HEK293 (cell line): ENCODE measurements at regions not wholly inside any gene's neighbourhood (a gene's known extent, or its start where the extent isn't known, plus 50 kb on each side); places are given as distances from the start of the nearest gene placed in this dataset.

Experiments
- CTCF ChIA-PET: fragments of 350-600 bp; formaldehyde crosslinking; extraction: SDS; loops from one replicate; lab custom pipeline; 2021; ENCODE audit warnings: antibody characterized with exemption; lab: Yijun Ruan, JAX
- POLR2A ChIA-PET: fragments of 300-600 bp; formaldehyde crosslinking; extraction: SDS; loops from one replicate; lab custom pipeline; 2020; ENCODE audit warnings: antibody characterized with exemption, inconsistent platforms; lab: Yijun Ruan, JAX
- H3K27ac ChIP-seq: fragments of 200-500 bp; sonication (Bioruptor generic); 2 replicates; pipeline ENCODE4 v1.5.1; 2014; ENCODE audit warnings: low read depth, low read length, control low read depth, inconsistent platforms; ENCODE audit errors: extremely low read depth
- H3K36me3 ChIP-seq, 2 experiments: fragments of 200-500 bp in 1 of 2; sonication (Bioruptor generic) in 1 of 2; 1 replicate in 1 of 2; 2 replicates in 1 of 2; pipeline ENCODE4 v1.5.1; 2014 to 2017; ENCODE audit warnings: inconsistent platforms in 2 of 2, low read length in 2 of 2; ENCODE audit not compliant: control insufficient read depth in 2 of 2, insufficient read depth in 1 of 2
- H3K4me1 ChIP-seq: fragments of 200-500 bp; sonication (Bioruptor generic); 2 replicates; pipeline ENCODE4 v1.5.1; 2014; ENCODE audit warnings: mild to moderate bottlenecking, low read length, inconsistent platforms; ENCODE audit not compliant: control insufficient read depth, insufficient read depth
- H3K4me3 ChIP-seq: 2 replicates; pipeline ENCODE4 v1.5.1; 2011; ENCODE audit warnings: low read depth, mild to moderate bottlenecking, control low read depth, low read length, moderate library complexity
- H3K9me3 ChIP-seq: fragments of 200-500 bp; sonication (Bioruptor generic); 2 replicates; pipeline ENCODE4 v1.5.1; 2014; ENCODE audit warnings: low read depth, low read length, inconsistent platforms; ENCODE audit not compliant: control insufficient read depth, insufficient read depth
- FEZF1 ChIP-seq: fragments of 450-650 bp; formaldehyde crosslinking; IDR thresholded peaks from 2 replicates; pipeline ENCODE4 v1.5.1; 2016; ENCODE audit warnings: missing biosample characterization, missing genetic modification characterization
- GFI1B ChIP-seq: fragments of 450-650 bp; formaldehyde crosslinking; IDR thresholded peaks from 2 replicates; pipeline ENCODE4 v1.5.1; 2016; ENCODE audit warnings: missing biosample characterization, missing genetic modification characterization
- HOXA7 ChIP-seq: sonication (generic); formaldehyde crosslinking; IDR thresholded peaks from 2 replicates; pipeline ENCODE4 v1.8.1; 2022; ENCODE audit warnings: missing genetic modification reagents, borderline replicate concordance
- HOXD13 ChIP-seq: sonication (generic); formaldehyde crosslinking; IDR thresholded peaks from 2 replicates; pipeline ENCODE4 v1.8.0; 2022; ENCODE audit warnings: missing genetic modification reagents, borderline replicate concordance
- REPIN1 ChIP-seq: fragments of 450-650 bp; formaldehyde crosslinking; IDR thresholded peaks from 2 replicates; pipeline ENCODE4 v1.5.1; 2017; ENCODE audit warnings: missing biosample characterization, missing genetic modification characterization, low read depth
- SETDB1 ChIP-seq: IDR thresholded peaks from one replicate; pipeline ENCODE4 v1.6.1; 2017; ENCODE audit warnings: mild to moderate bottlenecking, low read length, moderate library complexity, mixed read lengths; ENCODE audit not compliant: insufficient read length
- ZBTB8A ChIP-seq: fragments of 450-650 bp; formaldehyde crosslinking; IDR thresholded peaks from 2 replicates; pipeline ENCODE4 v1.5.1; 2016; ENCODE audit warnings: missing biosample characterization, missing genetic modification characterization
- ZNF146 ChIP-seq: fragments of 450-650 bp; formaldehyde crosslinking; IDR thresholded peaks from 2 replicates; pipeline ENCODE4 v1.5.1; 2016; ENCODE audit warnings: missing biosample characterization, missing genetic modification characterization
- ZNF16 ChIP-seq: fragments of 450-650 bp; formaldehyde crosslinking; IDR thresholded peaks from 2 replicates; pipeline ENCODE4 v1.5.1; 2016; ENCODE audit warnings: low read depth, missing biosample characterization, missing genetic modification characterization
- ZNF324 ChIP-seq: fragments of 450-650 bp; formaldehyde crosslinking; IDR thresholded peaks from 2 replicates; pipeline ENCODE4 v1.5.1; 2016; ENCODE audit warnings: missing biosample characterization, missing genetic modification characterization
- ZNF335 ChIP-seq: fragments of 450-650 bp; formaldehyde crosslinking; conservative IDR thresholded peaks from 2 replicates; pipeline ENCODE4 v1.5.1; 2016; ENCODE audit warnings: missing biosample characterization, missing genetic modification characterization
- ZNF426 ChIP-seq: fragments of 450-650 bp; formaldehyde crosslinking; IDR thresholded peaks from 2 replicates; pipeline ENCODE4 v1.5.1; 2017; ENCODE audit warnings: missing biosample characterization, missing genetic modification characterization, mild to moderate bottlenecking, inconsistent platforms, moderate library complexity
- ZNF501 ChIP-seq: fragments of 450-650 bp; formaldehyde crosslinking; IDR thresholded peaks from 2 replicates; pipeline ENCODE4 v1.5.1; 2016; ENCODE audit warnings: missing biosample characterization, missing genetic modification characterization
- ZNF621 ChIP-seq: fragments of 450-650 bp; formaldehyde crosslinking; IDR thresholded peaks from 2 replicates; pipeline ENCODE4 v1.5.1; 2017; ENCODE audit warnings: missing biosample characterization, missing genetic modification characterization
- ZNF776 ChIP-seq: fragments of 450-650 bp; formaldehyde crosslinking; IDR thresholded peaks from 2 replicates; pipeline ENCODE4 v1.5.0; 2017; ENCODE audit warnings: missing biosample characterization, missing genetic modification characterization, borderline replicate concordance
- TF ChIP-seq, protein P1 (sequence below): fragments of 450-650 bp; formaldehyde crosslinking; IDR thresholded peaks from 2 replicates; pipeline ENCODE4 v1.5.1; 2016; ENCODE audit warnings: missing biosample characterization, missing genetic modification characterization
- TF ChIP-seq, protein P2 (sequence below): fragments of 450-650 bp; formaldehyde crosslinking; IDR thresholded peaks from 2 replicates; pipeline ENCODE4 v1.5.1; 2016; ENCODE audit warnings: missing biosample characterization, missing genetic modification characterization
- TF ChIP-seq, protein P3 (sequence below): fragments of 450-650 bp; formaldehyde crosslinking; IDR thresholded peaks from 2 replicates; pipeline ENCODE4 v1.5.1; 2016; ENCODE audit warnings: missing biosample characterization, missing genetic modification characterization
- TF ChIP-seq, protein P4 (sequence below): fragments of 450-650 bp; formaldehyde crosslinking; IDR thresholded peaks from 2 replicates; pipeline ENCODE4 v1.5.1; 2017; ENCODE audit warnings: missing biosample characterization, missing genetic modification characterization
- TF ChIP-seq, protein P5 (sequence below): fragments of 450-650 bp; formaldehyde crosslinking; IDR thresholded peaks from 2 replicates; pipeline ENCODE4 v1.5.1; 2016; ENCODE audit warnings: missing biosample characterization, missing genetic modification characterization, low read depth

DNA sequence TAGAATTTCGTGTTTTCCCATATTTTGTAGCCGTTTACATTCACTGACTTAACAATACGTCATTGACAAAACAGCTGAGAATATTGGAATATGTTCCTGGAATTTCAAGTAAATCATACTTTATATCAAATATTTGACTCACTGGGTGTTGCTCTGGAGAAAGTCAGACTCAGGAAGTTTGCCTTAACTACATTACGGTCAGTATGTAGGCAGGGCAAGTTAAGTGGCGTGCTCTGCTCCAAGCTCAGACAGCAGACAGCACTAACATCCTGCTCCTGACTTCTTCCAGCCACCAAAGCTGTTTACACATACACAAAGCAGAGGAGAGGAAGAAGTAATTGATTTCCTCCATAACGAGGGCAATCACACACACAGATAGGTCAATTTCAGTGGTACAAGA, 414.6 kb downstream of the LRRIQ3 start:
- H3K36me3 ChIP-seq = no peaks in the 10 kb centered on the region
- no peaks in the 10 kb centered on the region for H3K4me1 ChIP-seq
- POLR2A ChIA-PET = no interaction called here
- CTCF ChIA-PET = no interaction called here
- no peak for TF ChIP-seq HOXA7 (CRISPR knock-in tag)
- TF ChIP-seq ZNF16 = no peak
- no peak for TF ChIP-seq SETDB1
- no peak for TF ChIP-seq ZNF501 (tag by site-specific recombination)
- no peak for TF ChIP-seq ZNF621 (tag by site-specific recombination)
- TF ChIP-seq, protein P1, sequence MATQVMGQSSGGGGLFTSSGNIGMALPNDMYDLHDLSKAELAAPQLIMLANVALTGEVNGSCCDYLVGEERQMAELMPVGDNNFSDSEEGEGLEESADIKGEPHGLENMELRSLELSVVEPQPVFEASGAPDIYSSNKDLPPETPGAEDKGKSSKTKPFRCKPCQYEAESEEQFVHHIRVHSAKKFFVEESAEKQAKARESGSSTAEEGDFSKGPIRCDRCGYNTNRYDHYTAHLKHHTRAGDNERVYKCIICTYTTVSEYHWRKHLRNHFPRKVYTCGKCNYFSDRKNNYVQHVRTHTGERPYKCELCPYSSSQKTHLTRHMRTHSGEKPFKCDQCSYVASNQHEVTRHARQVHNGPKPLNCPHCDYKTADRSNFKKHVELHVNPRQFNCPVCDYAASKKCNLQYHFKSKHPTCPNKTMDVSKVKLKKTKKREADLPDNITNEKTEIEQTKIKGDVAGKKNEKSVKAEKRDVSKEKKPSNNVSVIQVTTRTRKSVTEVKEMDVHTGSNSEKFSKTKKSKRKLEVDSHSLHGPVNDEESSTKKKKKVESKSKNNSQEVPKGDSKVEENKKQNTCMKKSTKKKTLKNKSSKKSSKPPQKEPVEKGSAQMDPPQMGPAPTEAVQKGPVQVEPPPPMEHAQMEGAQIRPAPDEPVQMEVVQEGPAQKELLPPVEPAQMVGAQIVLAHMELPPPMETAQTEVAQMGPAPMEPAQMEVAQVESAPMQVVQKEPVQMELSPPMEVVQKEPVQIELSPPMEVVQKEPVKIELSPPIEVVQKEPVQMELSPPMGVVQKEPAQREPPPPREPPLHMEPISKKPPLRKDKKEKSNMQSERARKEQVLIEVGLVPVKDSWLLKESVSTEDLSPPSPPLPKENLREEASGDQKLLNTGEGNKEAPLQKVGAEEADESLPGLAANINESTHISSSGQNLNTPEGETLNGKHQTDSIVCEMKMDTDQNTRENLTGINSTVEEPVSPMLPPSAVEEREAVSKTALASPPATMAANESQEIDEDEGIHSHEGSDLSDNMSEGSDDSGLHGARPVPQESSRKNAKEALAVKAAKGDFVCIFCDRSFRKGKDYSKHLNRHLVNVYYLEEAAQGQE (tag by site-specific recombination) = no peak
- TF ChIP-seq ZNF776 (tag by site-specific recombination) = no peak
- TF ChIP-seq, protein P2, sequence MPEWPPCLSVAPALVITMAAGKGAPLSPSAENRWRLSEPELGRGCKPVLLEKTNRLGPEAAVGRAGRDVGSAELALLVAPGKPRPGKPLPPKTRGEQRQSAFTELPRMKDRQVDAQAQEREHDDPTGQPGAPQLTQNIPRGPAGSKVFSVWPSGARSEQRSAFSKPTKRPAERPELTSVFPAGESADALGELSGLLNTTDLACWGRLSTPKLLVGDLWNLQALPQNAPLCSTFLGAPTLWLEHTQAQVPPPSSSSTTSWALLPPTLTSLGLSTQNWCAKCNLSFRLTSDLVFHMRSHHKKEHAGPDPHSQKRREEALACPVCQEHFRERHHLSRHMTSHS (tag by site-specific recombination) = no peak
- TF ChIP-seq ZNF146 (tag by site-specific recombination) = no peak
- TF ChIP-seq REPIN1 (tag by site-specific recombination) = no peak
- TF ChIP-seq, protein P3, sequence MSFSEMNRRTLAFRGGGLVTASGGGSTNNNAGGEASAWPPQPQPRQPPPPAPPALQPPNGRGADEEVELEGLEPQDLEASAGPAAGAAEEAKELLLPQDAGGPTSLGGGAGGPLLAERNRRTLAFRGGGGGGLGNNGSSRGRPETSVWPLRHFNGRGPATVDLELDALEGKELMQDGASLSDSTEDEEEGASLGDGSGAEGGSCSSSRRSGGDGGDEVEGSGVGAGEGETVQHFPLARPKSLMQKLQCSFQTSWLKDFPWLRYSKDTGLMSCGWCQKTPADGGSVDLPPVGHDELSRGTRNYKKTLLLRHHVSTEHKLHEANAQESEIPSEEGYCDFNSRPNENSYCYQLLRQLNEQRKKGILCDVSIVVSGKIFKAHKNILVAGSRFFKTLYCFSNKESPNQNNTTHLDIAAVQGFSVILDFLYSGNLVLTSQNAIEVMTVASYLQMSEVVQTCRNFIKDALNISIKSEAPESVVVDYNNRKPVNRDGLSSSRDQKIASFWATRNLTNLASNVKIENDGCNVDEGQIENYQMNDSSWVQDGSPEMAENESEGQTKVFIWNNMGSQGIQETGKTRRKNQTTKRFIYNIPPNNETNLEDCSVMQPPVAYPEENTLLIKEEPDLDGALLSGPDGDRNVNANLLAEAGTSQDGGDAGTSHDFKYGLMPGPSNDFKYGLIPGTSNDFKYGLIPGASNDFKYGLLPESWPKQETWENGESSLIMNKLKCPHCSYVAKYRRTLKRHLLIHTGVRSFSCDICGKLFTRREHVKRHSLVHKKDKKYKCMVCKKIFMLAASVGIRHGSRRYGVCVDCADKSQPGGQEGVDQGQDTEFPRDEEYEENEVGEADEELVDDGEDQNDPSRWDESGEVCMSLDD (tag by site-specific recombination) = no peak
- TF ChIP-seq GFI1B (tag by site-specific recombination) = no peak
- H3K27ac ChIP-seq = no peak overlapping the region
- no peak overlapping the region for H3K4me3 ChIP-seq
- H3K9me3 ChIP-seq = no peaks in the 10 kb centered on the region

DNA sequence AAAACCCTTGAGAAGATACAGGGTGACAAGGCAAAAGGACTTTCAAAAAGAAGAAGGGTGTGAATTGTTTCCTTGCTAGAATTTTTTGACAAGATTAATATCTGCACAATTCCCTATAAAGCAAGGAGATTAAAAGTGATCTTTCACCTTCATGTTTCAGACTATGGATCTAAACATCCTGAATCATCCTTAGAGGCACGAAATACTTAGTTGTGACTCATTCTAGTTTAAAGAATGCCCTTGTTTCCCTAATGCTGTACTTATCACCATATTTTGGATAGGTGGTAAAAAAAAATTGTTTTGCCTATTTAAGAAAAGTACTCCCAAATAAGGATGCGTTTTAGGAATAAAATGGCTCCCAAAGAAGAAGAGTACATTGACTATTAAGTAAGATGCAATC, 415.1 kb downstream of the LRRIQ3 start:
- CTCF ChIA-PET = no interaction called here
- POLR2A ChIA-PET = no interaction called here
- H3K36me3 ChIP-seq = no peaks in the 10 kb centered on the region
- H3K9me3 ChIP-seq = no peaks in the 10 kb centered on the region
- H3K27ac ChIP-seq = no peak overlapping the region
- no peak overlapping the region for H3K4me3 ChIP-seq
- no peaks in the 10 kb centered on the region for H3K4me1 ChIP-seq
- TF ChIP-seq, protein P4, sequence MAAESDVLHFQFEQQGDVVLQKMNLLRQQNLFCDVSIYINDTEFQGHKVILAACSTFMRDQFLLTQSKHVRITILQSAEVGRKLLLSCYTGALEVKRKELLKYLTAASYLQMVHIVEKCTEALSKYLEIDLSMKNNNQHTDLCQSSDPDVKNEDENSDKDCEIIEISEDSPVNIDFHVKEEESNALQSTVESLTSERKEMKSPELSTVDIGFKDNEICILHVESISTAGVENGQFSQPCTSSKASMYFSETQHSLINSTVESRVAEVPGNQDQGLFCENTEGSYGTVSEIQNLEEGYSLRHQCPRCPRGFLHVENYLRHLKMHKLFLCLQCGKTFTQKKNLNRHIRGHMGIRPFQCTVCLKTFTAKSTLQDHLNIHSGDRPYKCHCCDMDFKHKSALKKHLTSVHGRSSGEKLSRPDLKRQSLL (tag by site-specific recombination) = no peak
- TF ChIP-seq GFI1B (tag by site-specific recombination) (no peak), HOXD13 (CRISPR knock-in tag) (no peak), FEZF1 (tag by site-specific recombination) (no peak), ZNF324 (tag by site-specific recombination) (no peak), ZNF426 (tag by site-specific recombination) (no peak), ZNF335 (no peak), ZBTB8A (tag by site-specific recombination) (no peak)
- TF ChIP-seq, protein P2 (tag by site-specific recombination) = no peak
- TF ChIP-seq, protein P5, sequence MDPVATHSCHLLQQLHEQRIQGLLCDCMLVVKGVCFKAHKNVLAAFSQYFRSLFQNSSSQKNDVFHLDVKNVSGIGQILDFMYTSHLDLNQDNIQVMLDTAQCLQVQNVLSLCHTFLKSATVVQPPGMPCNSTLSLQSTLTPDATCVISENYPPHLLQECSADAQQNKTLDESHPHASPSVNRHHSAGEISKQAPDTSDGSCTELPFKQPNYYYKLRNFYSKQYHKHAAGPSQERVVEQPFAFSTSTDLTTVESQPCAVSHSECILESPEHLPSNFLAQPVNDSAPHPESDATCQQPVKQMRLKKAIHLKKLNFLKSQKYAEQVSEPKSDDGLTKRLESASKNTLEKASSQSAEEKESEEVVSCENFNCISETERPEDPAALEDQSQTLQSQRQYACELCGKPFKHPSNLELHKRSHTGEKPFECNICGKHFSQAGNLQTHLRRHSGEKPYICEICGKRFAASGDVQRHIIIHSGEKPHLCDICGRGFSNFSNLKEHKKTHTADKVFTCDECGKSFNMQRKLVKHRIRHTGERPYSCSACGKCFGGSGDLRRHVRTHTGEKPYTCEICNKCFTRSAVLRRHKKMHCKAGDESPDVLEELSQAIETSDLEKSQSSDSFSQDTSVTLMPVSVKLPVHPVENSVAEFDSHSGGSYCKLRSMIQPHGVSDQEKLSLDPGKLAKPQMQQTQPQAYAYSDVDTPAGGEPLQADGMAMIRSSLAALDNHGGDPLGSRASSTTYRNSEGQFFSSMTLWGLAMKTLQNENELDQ (tag by site-specific recombination) = no peak
